Hematopoietic multipotent progenitor cell treated with erythropoietin and hydrocortisone succinate and interleukin-3 and kit ligand, for 8 days (in vitro differentiated cells): ENCODE measurements at regions not wholly inside any gene's neighbourhood (a gene's known extent, or its start where the extent isn't known, plus 50 kb on each side); places are given as distances from the start of the nearest gene placed in this dataset.
A peak's percentile ranks its signal among the peaks of the same experiment; 100 is the strongest.

Experiments
- DNase-seq: peaks from one replicate; pipeline ENCODE4 v3.0.0-alpha.2; 2015

DNA sequence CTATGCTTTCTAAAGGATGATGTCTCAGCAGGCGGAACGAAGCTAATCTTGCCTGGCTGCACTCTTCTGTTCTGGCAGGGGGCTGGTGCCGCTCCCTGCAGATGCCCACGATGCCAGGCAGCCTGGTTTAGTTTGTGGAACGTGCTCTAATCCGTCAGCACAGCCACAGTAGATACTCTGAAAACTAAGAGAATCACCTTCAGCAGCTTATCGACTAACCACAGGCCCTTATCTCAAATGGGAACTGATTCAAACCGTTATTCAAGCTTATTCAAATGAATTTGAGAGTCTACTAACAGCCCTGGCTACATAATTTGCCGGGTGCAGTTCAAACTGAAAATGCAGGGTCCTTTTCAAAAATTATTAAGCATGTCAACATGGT is 246.6 kb upstream of the ANKRD55 start:
- DNase-seq = peak; percentile 84

- DNase-seq = no peak
These were observed 246.0 kb upstream of the ANKRD55 start for GRCh38 chr5:56479126-56479525.

DNA sequence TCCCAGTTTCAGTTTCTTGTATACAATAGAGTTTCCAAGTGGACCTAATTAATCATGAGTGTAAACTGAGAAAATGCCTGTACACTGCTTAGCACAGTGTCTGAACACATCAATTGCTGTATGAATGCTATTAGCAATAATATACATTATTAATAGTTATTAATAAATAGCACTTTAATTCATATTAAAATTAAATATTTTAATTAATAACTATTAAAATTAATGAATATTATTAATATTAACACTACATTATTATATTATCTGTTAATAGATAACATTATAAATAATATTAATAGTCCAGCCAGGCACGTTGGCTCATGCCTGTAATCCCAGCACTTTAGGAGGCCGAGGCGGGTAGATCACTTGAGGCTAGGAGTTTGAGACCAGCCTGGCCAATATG is 244.9 kb upstream of the ANKRD55 start:
- no peak for DNase-seq

DNA sequence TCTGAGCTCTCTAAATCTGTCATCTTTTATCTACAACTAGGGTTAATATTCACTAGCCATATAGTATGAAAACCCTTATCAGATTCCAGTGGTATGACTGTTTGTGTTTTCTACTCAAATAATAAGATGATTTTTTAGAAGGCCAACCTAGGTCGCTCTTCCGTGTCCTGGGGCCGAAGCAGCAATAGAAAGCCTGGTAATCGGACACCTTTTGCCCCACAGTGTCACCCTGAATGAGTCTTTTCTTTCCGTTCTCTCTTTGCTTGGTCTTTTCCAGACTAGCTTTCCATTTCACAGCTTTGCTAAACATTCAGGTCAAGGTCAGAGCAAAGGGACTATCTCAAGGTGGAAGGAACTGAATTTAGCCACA is 243.3 kb upstream of the ANKRD55 start:
- no peak for DNase-seq

GRCh38 chr5:56475689-56476486 is 242.8 kb upstream of the ANKRD55 start:
- no peak for DNase-seq

DNA sequence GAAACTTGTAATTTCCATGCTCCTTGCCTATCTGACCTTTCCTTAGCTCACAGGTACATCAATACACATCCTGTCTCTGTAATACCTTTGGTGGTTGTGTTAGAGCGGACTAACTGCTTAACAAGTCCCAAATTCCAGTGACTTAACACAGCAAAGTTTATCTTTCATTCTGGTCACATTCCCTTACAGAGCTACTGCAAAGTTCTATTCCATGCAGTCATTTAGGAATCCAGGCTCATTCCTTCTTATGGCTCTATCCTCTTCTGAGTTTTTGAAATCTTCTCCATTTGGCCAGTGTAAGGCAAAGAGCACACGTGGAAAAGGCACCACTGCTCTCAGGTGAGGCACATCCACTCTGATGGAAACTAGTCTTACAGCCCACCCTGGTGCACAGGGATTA is 238.6 kb upstream of the ANKRD55 start:
- no peak for DNase-seq

DNA sequence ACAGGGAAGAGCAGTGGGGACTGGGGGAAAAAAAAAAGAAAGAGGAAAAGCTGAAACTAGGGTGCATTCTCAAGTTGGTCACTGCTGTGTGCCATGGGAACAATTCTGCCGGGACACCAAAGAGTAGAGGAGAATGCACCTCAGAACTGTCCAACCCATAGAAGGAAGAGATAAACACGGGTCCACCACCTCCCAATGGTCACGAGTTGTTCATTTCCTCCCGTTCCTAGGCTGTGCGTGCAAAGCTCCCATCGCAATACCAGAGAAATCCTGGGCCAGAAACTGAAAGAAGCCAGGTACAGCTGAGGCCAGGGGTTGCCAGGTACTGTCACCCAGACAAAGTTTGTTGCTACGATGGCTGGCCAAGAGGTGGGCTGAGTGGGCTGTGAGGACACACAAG is 236.9 kb upstream of the ANKRD55 start:
- no peak for DNase-seq

- no peak for DNase-seq
These were observed 235.1 kb upstream of the ANKRD55 start for GRCh38 chr5:56468277-56468676.

DNA sequence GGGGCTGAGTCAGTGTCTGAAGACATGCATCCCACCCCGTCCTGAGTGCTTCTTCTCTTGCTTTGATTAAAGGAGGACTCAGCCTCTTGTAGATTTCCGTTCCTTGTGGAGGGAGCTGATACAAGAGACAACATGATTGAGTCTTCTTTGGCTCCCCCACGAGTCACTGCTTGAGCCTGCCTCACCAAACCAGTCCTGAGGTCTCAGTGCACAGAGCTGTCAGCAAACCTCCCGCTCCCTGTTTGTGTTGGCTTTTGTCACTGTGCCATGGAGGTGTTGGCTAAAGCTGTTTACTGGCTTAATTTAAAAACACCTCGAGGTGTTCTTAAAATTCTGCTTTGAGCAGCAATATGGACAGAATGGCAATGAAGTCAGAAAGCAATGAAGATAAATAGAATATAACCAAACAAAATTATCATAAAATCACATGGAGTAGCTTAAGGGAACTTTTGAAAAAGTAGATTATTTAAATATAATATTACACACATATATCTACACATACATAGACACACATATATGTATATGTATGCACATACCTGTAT is 234.1 kb upstream of the ANKRD55 start:
- DNase-seq = no peak

DNA sequence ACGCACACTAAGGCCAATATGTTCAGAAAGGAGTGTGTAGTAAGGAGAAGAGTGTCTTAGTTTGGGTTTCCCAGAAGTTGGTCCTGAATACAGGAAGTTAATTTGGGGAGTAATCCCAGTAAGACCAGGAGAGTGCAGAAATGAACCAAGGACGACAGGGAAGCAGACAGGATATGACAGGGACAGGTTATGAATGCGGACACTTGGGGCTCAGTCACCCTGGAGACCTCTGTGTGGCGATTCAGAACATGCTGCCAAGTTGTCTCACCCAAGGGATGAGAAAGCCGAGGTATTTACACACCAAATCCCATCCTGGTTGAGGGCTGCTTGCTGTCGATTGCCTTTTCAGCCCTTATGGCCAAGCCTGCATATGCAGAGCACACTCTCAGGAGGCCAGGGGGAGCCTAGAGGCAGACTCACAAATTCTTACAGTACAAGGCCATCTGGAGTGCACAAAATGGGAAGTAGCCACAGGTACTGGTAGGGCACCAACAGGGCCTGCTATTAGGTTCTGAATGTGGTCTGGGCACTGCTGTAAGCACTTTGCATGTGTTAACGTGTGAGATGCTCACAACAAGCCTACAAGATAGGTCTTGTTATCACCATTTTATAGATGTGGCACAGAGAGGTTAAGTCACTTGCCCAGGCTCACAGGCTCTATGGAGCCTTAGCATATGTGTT is 233.1 kb upstream of the ANKRD55 start:
- DNase-seq = no peak

- no peak for DNase-seq
These were observed 232.6 kb upstream of the ANKRD55 start for GRCh38 chr5:56465769-56466135.

- no peak for DNase-seq
These were observed 232.0 kb upstream of the ANKRD55 start for GRCh38 chr5:56464935-56465768.

GRCh38 chr5:56463944-56464571 is 230.9 kb upstream of the ANKRD55 start:
- no peak for DNase-seq

GRCh38 chr5:56461584-56461983 is 228.5 kb upstream of the ANKRD55 start:
- no peak for DNase-seq

DNA sequence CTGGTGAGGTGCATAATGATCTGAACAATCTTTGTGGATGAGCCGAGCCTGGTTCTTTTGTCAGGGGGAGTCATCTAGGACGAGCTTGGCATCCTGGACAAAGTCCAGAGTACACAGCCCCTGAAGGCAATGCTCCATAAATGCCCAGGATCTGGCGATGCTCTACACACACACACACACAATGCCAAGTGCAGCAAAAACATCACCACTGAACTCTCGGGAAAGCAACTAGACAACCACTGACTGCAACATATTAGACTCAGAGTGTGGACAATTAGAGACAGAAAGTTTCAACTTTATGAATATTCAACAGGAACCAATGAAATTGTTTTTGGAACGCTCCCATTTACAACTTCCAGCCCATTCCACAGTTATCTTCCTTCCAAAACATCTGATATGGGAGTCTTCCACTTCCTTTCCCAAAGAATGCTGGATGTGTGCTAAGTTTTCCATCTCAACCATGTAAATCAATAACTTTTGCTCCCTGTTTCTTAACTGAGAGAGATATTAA is 227.6 kb upstream of the ANKRD55 start:
- DNase-seq = no peak

GRCh38 chr5:56460195-56460546 is 227.0 kb upstream of the ANKRD55 start:
- no peak for DNase-seq

DNA sequence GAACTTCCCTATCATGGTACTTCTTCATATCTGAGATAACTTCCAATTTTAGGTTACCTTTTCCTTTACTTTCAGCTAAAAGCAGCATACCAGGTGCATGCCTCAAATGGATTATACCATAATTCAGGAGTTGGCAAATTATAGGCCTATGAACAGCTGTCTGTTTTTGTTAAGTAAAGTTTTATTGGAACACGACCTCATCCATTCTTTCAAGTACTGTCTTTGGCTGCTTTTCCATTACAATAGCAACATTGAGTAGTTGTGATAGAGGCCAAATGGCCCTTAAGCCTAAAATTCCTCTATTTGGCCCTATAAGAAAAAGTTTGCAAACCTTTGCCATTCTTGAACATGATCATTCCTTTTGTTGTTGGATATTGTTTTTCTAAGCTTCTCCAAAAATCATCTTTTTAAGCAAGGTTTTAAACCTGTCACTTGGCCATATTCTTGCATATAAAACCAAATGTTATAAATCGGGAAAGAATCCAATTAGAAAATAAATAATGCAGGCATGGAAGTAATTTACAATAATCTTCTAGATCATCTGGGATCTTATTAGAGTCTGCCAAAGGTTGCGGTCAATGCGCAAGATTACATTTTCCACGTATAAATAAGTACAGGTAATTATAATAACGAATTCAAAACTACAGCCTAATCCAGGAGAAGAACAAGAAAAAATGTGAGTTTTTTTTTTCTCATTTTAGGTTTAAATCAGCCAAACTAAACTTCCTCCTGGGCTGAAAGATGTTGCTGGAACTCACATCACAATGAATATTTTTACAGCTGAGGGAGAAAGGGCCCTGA is 226.5 kb upstream of the ANKRD55 start:
- DNase-seq = no peak

GRCh38 chr5:56457887-56458812 is 225.0 kb upstream of the ANKRD55 start:
- peak; percentile 62 for DNase-seq

DNA sequence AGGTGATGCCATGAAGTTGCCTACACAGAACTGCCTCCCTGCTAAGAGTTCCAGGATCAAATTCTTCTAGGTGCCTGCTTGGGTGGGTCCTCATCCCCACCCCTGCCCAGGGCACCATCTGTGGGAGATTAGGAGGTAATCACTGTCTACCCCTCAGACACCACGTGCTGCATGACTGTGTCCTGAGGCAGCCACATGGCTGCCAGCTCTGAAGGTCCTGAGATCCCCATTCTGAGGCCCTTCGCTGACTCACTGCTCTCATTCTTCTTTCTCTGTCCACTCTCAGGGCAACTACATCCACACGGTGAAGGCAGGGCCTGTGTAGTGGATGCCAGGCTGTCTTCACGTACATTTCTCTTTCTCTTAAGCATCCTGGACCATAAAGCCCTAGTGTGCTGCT is 222.9 kb upstream of the ANKRD55 start:
- no peak for DNase-seq

- no peak for DNase-seq
These were observed 222.3 kb upstream of the ANKRD55 start for GRCh38 chr5:56455417-56455816.
